H9 (cell line): ENCODE measurements at regions not wholly inside any gene's neighbourhood (a gene's known extent, or its start where the extent isn't known, plus 50 kb on each side); places are given as distances from the start of the nearest gene placed in this dataset.

ENCODE experiments used
- DNase-seq: peaks from one replicate; pipeline ENCODE4 v3.0.0-alpha.2; 2017
- H2AFZ ChIP-seq: one replicate; pipeline ENCODE4 v1.6.1; 2013; ENCODE audit warnings: mild to moderate bottlenecking, low read length, control low read depth, moderate library complexity
- H2AK5ac ChIP-seq: 2 replicates; pipeline ENCODE4 v1.6.1; 2013; ENCODE audit warnings: low read length, control low read depth, mixed read lengths; ENCODE audit not compliant: insufficient read length
- H2BK120ac ChIP-seq: one replicate; pipeline ENCODE4 v1.6.1; 2013; ENCODE audit warnings: low read depth, mild to moderate bottlenecking, low read length, control low read depth, inconsistent platforms; ENCODE audit not compliant: poor library complexity, severe bottlenecking
- H2BK12ac ChIP-seq: 2 replicates; pipeline ENCODE4 v1.6.1; 2013; ENCODE audit warnings: low read length, control low read depth, mixed read lengths, low read depth; ENCODE audit not compliant: insufficient read length
- H2BK15ac ChIP-seq: 2 replicates; pipeline ENCODE4 v1.6.1; 2013; ENCODE audit warnings: low read depth, low read length, control low read depth
- H2BK20ac ChIP-seq: one replicate; pipeline ENCODE4 v1.6.1; 2013; ENCODE audit warnings: low read depth, mild to moderate bottlenecking, low read length, control low read depth, inconsistent platforms; ENCODE audit not compliant: poor library complexity, severe bottlenecking
- H2BK5ac ChIP-seq: 2 replicates; pipeline ENCODE4 v1.6.1; 2013; ENCODE audit warnings: low read length, control low read depth, mixed read lengths; ENCODE audit not compliant: insufficient read length
- H3K14ac ChIP-seq: 2 replicates; pipeline ENCODE4 v1.6.1; 2013; ENCODE audit warnings: low read length, control low read depth; ENCODE audit not compliant: insufficient read depth
- H3K18ac ChIP-seq: 2 replicates; pipeline ENCODE4 v1.6.1; 2013; ENCODE audit warnings: low read depth, mild to moderate bottlenecking, mixed read lengths, low read length, control low read depth; ENCODE audit not compliant: insufficient read length
- H3K23ac ChIP-seq: 2 replicates; pipeline ENCODE4 v1.6.1; 2013; ENCODE audit warnings: low read length, control low read depth, mixed read lengths, low read depth; ENCODE audit not compliant: insufficient read length
- H3K23me2 ChIP-seq: 2 replicates; pipeline ENCODE4 v1.6.1; 2013; ENCODE audit warnings: low read depth, mild to moderate bottlenecking, mixed read lengths, low read length, control low read depth; ENCODE audit not compliant: insufficient read length, poor library complexity, severe bottlenecking
- H3K27ac ChIP-seq: 2 replicates; pipeline ENCODE4 v1.5.1; 2013; ENCODE audit warnings: low read length, control low read depth, mixed read lengths, low read depth; ENCODE audit not compliant: insufficient read length
- H3K27me3 ChIP-seq: 2 replicates; pipeline ENCODE4 v1.6.1; 2013; ENCODE audit warnings: low read length, control low read depth, inconsistent platforms; ENCODE audit not compliant: insufficient read depth
- H3K4ac ChIP-seq: 2 replicates; pipeline ENCODE4 v1.6.1; 2013; ENCODE audit warnings: low read depth, mild to moderate bottlenecking, control low read depth, inconsistent platforms, low read length, moderate library complexity
- H3K4me1 ChIP-seq: 2 replicates; pipeline ENCODE4 v1.6.1; 2013; ENCODE audit warnings: low read length, control low read depth, inconsistent platforms; ENCODE audit not compliant: insufficient read depth
- H3K4me2 ChIP-seq: 2 replicates; pipeline ENCODE4 v1.6.1; 2013; ENCODE audit warnings: low read length, control low read depth, mixed read lengths; ENCODE audit not compliant: insufficient read length, insufficient read depth
- H3K56ac ChIP-seq: 2 replicates; pipeline ENCODE4 v1.6.1; 2013; ENCODE audit warnings: low read depth, mild to moderate bottlenecking, mixed read lengths, low read length, control low read depth; ENCODE audit not compliant: insufficient read length
- H3K79me1 ChIP-seq: 2 replicates; pipeline ENCODE4 v1.6.1; 2013; ENCODE audit warnings: low read depth, mild to moderate bottlenecking, moderate library complexity, low read length, control low read depth, inconsistent platforms; ENCODE audit not compliant: insufficient read depth, poor library complexity, severe bottlenecking
- H3K79me2 ChIP-seq: 2 replicates; pipeline ENCODE4 v1.6.1; 2013; ENCODE audit warnings: low read length, control low read depth, inconsistent platforms; ENCODE audit not compliant: insufficient read depth
- H3K9ac ChIP-seq: 2 replicates; pipeline ENCODE4 v1.6.1; 2013; ENCODE audit warnings: low read length, control low read depth, mixed read lengths; ENCODE audit not compliant: insufficient read length; ENCODE audit errors: extremely low read depth
- H3K9me3 ChIP-seq: one replicate; pipeline ENCODE4 v1.6.1; 2013; ENCODE audit warnings: low read depth, low read length, inconsistent platforms; ENCODE audit not compliant: control insufficient read depth
- H3T11ph ChIP-seq: one replicate; pipeline ENCODE4 v1.6.1; 2013; ENCODE audit warnings: mild to moderate bottlenecking, low read length, control low read depth, inconsistent platforms
- H4K20me1 ChIP-seq: one replicate; pipeline ENCODE4 v1.6.1; 2013; ENCODE audit not compliant: control insufficient read depth, insufficient read length, insufficient read depth
- H4K5ac ChIP-seq: 2 replicates; pipeline ENCODE4 v1.6.1; 2013; ENCODE audit warnings: low read depth, mild to moderate bottlenecking, mixed read lengths, low read length, control low read depth; ENCODE audit not compliant: insufficient read length
- H4K8ac ChIP-seq: replicated peaks from 2 replicates; pipeline ENCODE4 v1.6.1; 2013; ENCODE audit warnings: low read length, control low read depth, mixed read lengths, low read depth; ENCODE audit not compliant: insufficient read length
- H4K91ac ChIP-seq: 2 replicates; pipeline ENCODE4 v1.6.1; 2013; ENCODE audit warnings: low read depth, mild to moderate bottlenecking, moderate library complexity, mixed read lengths, low read length, control low read depth; ENCODE audit not compliant: insufficient read length
- H3K27ac Mint-ChIP-seq, 3 experiments: 2 replicates in 2 of 3; 3 replicates in 1 of 3; pipeline ENCODE4 v1.8.0; 2020 to 2021; ENCODE audit warnings: mixed read lengths in 3 of 3, mild to moderate bottlenecking in 1 of 3, moderate library complexity in 1 of 3
- H3K27me3 Mint-ChIP-seq: 2 replicates; pipeline ENCODE4 v1.8.0; 2021; ENCODE audit warnings: low read depth, mild to moderate bottlenecking, moderate library complexity, mixed read lengths
- H3K36me3 Mint-ChIP-seq, 3 experiments: 2 replicates in 2 of 3; 3 replicates in 1 of 3; pipeline ENCODE4 v1.8.0; 2020 to 2021; ENCODE audit warnings: low read depth in 3 of 3, mixed read lengths in 3 of 3; ENCODE audit not compliant: insufficient read depth in 1 of 3
- H3K4me1 Mint-ChIP-seq, 2 experiments: 2 replicates each; pipeline ENCODE4 v1.8.0; 2020; ENCODE audit warnings: mixed read lengths in 2 of 2
- H3K4me3 Mint-ChIP-seq, 2 experiments: 2 replicates in 1 of 2; 3 replicates in 1 of 2; pipeline ENCODE4 v1.8.0; 2020 to 2021; ENCODE audit warnings: mild to moderate bottlenecking in 2 of 2, mixed read lengths in 2 of 2, moderate library complexity in 1 of 2
- H3K9me3 Mint-ChIP-seq, 2 experiments: 2 replicates in 1 of 2; 3 replicates in 1 of 2; pipeline ENCODE4 v1.8.0; 2020; ENCODE audit warnings: mild to moderate bottlenecking in 2 of 2, mixed read lengths in 2 of 2, moderate library complexity in 1 of 2
- CTCF ChIP-seq: fragments of 200-600 bp; sonication (generic); conservative IDR thresholded peaks from 3 replicates; pipeline ENCODE4 v1.8.0; 2021; ENCODE audit warnings: antibody characterized with exemption, mild to moderate bottlenecking
- WGBS: extraction: QIAGEN DNeasy Blood & Tissue Kit; methylation state at CpG from one replicate; pipeline ENCODE4 v1.1.7; 2013; ENCODE audit warnings: missing lambda C conversion rate, low lambda C conversion rate, mixed read lengths; ENCODE audit not compliant: insufficient read length; ENCODE audit errors: extremely low coverage; 5-methylcytosine and 5-hydroxymethylcytosine counted together

GRCh38 chr1:93013145-93014065, 52.1 kb upstream of the DIPK1A start:
- no peak for TF ChIP-seq CTCF
- no peaks in the 10 kb centered on the region for H3K23me2 ChIP-seq
- no peaks in the 10 kb centered on the region for H3K27me3 Mint-ChIP-seq
- H2AFZ ChIP-seq, result no peak overlapping the region
- no peaks in the 10 kb centered on the region for H3K79me1 ChIP-seq
- no peak overlapping the region for H2BK20ac ChIP-seq
- H2BK120ac ChIP-seq, result no peak overlapping the region
- no peak overlapping the region for H3K4me3 Mint-ChIP-seq
- H2BK15ac ChIP-seq, result no peak overlapping the region
- no peak overlapping the region for H3K56ac ChIP-seq
- H4K91ac ChIP-seq, result no peak overlapping the region
- no peak for DNase-seq
- no peak overlapping the region for H3T11ph ChIP-seq
- H3K14ac ChIP-seq, result no peak overlapping the region
- H3K9me3 ChIP-seq, result no peaks in the 10 kb centered on the region
- H3K4me1 ChIP-seq, result no peaks in the 10 kb centered on the region; the same call in 1 of the 2 replicates
- no peaks in the 10 kb centered on the region for H3K27me3 ChIP-seq
- no peak overlapping the region for H4K8ac ChIP-seq
- no peak overlapping the region for H2BK12ac ChIP-seq
- H2AK5ac ChIP-seq, result no peak overlapping the region
- peaks cover 14 to 16% of the 10 kb centered on the region in 2 experiments for H3K4me1 Mint-ChIP-seq
- no peaks in the 10 kb centered on the region for H3K36me3 Mint-ChIP-seq
- no CpG with 5 or more reads among the region's 4 CpGs for WGBS
- no peak overlapping the region for H2BK5ac ChIP-seq
- no peak overlapping the region for H3K27ac Mint-ChIP-seq
- no peak overlapping the region for H3K18ac ChIP-seq
- H4K20me1 ChIP-seq, result no peaks in the 10 kb centered on the region
- no peak overlapping the region for H3K23ac ChIP-seq
- H3K79me2 ChIP-seq, result no peaks in the 10 kb centered on the region
- H3K4me2 ChIP-seq, result no peak overlapping the region
- no peak overlapping the region for H3K4ac ChIP-seq
- no peak overlapping the region for H3K9ac ChIP-seq
- no peak overlapping the region for H3K27ac ChIP-seq
- H3K9me3 Mint-ChIP-seq, result no peaks in the 10 kb centered on the region
- no peak overlapping the region for H4K5ac ChIP-seq
